AG04450 (cell line): ENCODE measurements at regions not wholly inside any gene's neighbourhood (a gene's known extent, or its start where the extent isn't known, plus 50 kb on each side); places are given as distances from the start of the nearest gene placed in this dataset.

Experiments used
- CTCF ChIA-PET: fragments of 300-600, 350-600 bp; formaldehyde crosslinking; extraction: SDS; loops from one replicate; lab custom pipeline; 2022; ENCODE audit warnings: antibody characterized with exemption, inconsistent platforms; lab: Charles Lee
- POLR2A ChIA-PET: fragments of 350-600 bp; formaldehyde crosslinking; extraction: SDS; loops from one replicate; lab custom pipeline; 2021; ENCODE audit warnings: antibody characterized with exemption, inconsistent platforms; lab: Yijun Ruan, JAX
- DNase-seq: peaks from one replicate; pipeline ENCODE4 v3.0.0-alpha.2; 2011; ENCODE audit warnings: low read depth, low spot score
- H3K27ac ChIP-seq: one replicate; pipeline ENCODE4 v1.5.1; 2012; ENCODE audit warnings: low read depth, low read length, control low read depth
- H3K27me3 ChIP-seq: one replicate; pipeline ENCODE4 v1.6.0; 2012; ENCODE audit warnings: low read length; ENCODE audit not compliant: control insufficient read depth, insufficient read depth
- H3K4me3 ChIP-seq: 2 replicates; pipeline ENCODE4 v1.5.1; 2011; ENCODE audit warnings: mild to moderate bottlenecking, low read depth, low read length, control low read depth
- H3K9me3 ChIP-seq: 2 replicates; pipeline ENCODE4 v1.5.1; 2012; ENCODE audit warnings: low read length; ENCODE audit not compliant: control insufficient read depth, insufficient read depth
- CTCF ChIP-seq: IDR thresholded peaks from 2 replicates; pipeline ENCODE4 v1.5.1; 2011; ENCODE audit warnings: low read depth, low read length, control low read depth, inconsistent platforms

DNA sequence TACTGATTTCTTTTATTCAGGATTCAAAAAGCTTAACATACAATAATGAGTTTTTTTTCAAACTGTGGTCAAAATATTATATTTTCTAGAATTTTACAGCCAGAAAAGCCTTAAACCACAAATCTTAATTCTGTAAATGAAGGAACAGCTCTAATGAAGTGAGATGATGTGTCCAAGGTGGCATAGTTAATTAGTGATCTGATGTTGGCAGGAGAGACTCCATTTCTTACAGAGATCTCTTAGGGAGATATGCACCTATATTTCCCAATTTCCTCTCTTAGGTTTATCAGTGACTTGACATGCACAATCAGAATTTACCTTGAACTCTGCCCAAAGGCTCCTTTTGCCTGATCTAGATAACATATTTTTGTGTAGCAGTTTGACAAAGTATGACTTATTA lies 211.1 kb upstream of the ZNF804B start:
- H3K27ac ChIP-seq = no peak overlapping the region
- peaks cover 13% of the 10 kb centered on the region; the same call in 1 of the 2 replicates for H3K9me3 ChIP-seq
- ChIA-PET CTCF (no interaction called here), POLR2A (no interaction called here)
- no peak for DNase-seq
- no peak overlapping the region for H3K4me3 ChIP-seq
- no peak for TF ChIP-seq CTCF
- H3K27me3 ChIP-seq = no peaks in the 10 kb centered on the region

DNA sequence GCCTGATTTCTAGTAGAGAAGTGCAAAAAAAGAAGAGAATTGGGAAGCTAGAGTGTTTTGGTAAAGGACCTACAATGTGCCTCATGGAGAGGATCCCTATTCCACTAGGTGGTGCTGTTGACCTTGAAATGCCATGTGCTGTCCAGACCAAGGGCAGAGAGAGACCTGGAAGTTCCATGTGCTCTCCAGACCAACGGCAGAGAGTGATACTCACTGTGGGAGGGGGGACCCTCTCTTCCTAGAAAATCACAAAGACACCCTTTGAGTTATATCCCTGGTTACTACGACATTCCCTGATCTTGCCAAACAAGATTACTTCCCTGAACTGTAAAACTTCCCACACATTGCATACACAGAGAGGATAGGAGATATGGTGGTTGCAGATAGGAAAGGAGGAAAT lies 212.7 kb upstream of the ZNF804B start:
- TF ChIP-seq CTCF = no peak
- H3K4me3 ChIP-seq = no peak overlapping the region
- POLR2A ChIA-PET = no interaction called here
- DNase-seq = no peak
- H3K27me3 ChIP-seq = no peaks in the 10 kb centered on the region
- no peak overlapping the region for H3K27ac ChIP-seq
- peaks cover 13% of the 10 kb centered on the region; the same call in 1 of the 2 replicates for H3K9me3 ChIP-seq
- CTCF ChIA-PET = no interaction called here

DNA sequence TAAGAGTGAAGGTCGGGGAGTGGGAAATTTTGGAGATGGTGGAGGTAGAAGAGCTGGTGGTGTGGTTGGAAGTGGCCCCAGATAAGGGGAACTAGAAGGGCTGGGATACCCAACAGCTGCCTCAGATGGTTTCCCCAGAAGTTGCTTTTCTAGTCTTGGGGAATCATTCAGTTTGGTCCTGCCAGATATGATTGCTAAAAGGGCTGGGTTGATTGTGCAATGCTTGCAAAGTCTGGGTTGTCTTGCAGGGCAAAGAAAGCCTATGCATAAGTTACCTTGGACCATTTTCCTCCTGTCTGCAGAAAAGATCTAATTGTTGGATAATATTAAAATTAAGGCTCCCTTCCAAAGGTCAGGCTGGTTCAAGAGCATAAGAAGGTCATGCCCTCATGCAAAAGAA lies 213.8 kb upstream of the ZNF804B start:
- Histone ChIP-seq H3K27me3 (no peaks in the 10 kb centered on the region), H3K27ac (no peak overlapping the region), H3K4me3 (no peak overlapping the region), H3K9me3 (peaks cover 16% of the 10 kb centered on the region; the same call in 1 of the 2 replicates)
- POLR2A ChIA-PET = no interaction called here
- TF ChIP-seq CTCF = no peak
- CTCF ChIA-PET = no interaction called here
- DNase-seq = no peak

- TF ChIP-seq CTCF = no peak
- Histone ChIP-seq H3K27me3 (no peaks in the 10 kb centered on the region), H3K27ac (no peak overlapping the region), H3K9me3 (peaks cover 19% of the 10 kb centered on the region), H3K4me3 (no peak overlapping the region)
- CTCF ChIA-PET = no interaction called here
- POLR2A ChIA-PET = no interaction called here
- DNase-seq = no peak
Measured at GRCh38 chr7:88540012-88540411, 219.5 kb upstream of the ZNF804B start.

GRCh38 chr7:88539518-88539917 lies 220.0 kb upstream of the ZNF804B start:
- no peak for TF ChIP-seq CTCF
- DNase-seq = no peak
- ChIA-PET POLR2A (no interaction called here), CTCF (no interaction called here)
- Histone ChIP-seq H3K9me3 (peaks cover 16% of the 10 kb centered on the region), H3K27ac (no peak overlapping the region), H3K27me3 (no peaks in the 10 kb centered on the region), H3K4me3 (no peak overlapping the region)
